H54 (cell line): ENCODE measurements at regions not wholly inside any gene's neighbourhood (a gene's known extent, or its start where the extent isn't known, plus 50 kb on each side); places are given as distances from the start of the nearest gene placed in this dataset.
"Not testable (repeated sequence)": the region's sequence is repeated elsewhere in the genome, so short reads cannot be mapped to it uniquely, and the experiment has no call there.

Experiments used
- DNase-seq: peaks from one replicate; pipeline ENCODE4 v3.0.0; 2011; ENCODE audit warnings: low spot score, mixed read lengths; ENCODE audit not compliant: insufficient read length
- FAIRE-seq: peaks from 3 replicates; lab custom pipeline; 2011; peaks lifted over from hg19 to GRCh38; lab: Jason Lieb, UNC
- POLR2A ChIP-seq: IDR thresholded peaks from 2 replicates; pipeline ENCODE4 v1.6.1; 2011; ENCODE audit warnings: low read depth, mild to moderate bottlenecking, low read length

GRCh38 chrX:139058831-139059495 lies 347.4 kb upstream of the FGF13 start:
- no peak for DNase-seq

GRCh38 chrX:139052461-139052860 lies 340.9 kb upstream of the FGF13 start:
- no peak for TF ChIP-seq POLR2A
- no peak for FAIRE-seq

More at GRCh38 chrX:139058831-139059495, 347.4 kb upstream of the FGF13 start:
- no peak for FAIRE-seq
- no peak for TF ChIP-seq POLR2A

GRCh38 chrX:139049465-139049864 lies 337.9 kb upstream of the FGF13 start:
- TF ChIP-seq POLR2A: no peak
- FAIRE-seq (no peak), DNase-seq (no peak)

More at GRCh38 chrX:139052461-139052860, 340.9 kb upstream of the FGF13 start:
- no peak for DNase-seq

- DNase-seq (no peak), FAIRE-seq (no peak)
- TF ChIP-seq POLR2A: no peak
These were observed 333.2 kb upstream of the FGF13 start for GRCh38 chrX:139044680-139045079.

- TF ChIP-seq POLR2A: no peak
- DNase-seq (no peak), FAIRE-seq (no peak)
These were observed 327.5 kb upstream of the FGF13 start for GRCh38 chrX:139039041-139039440.

- no peak for DNase-seq
- no peak for FAIRE-seq
- TF ChIP-seq POLR2A: no peak
These were observed 315.3 kb upstream of the FGF13 start for GRCh38 chrX:139026811-139027210.

- FAIRE-seq (no peak), DNase-seq (no peak)
- no peak for TF ChIP-seq POLR2A
These were observed 314.9 kb upstream of the FGF13 start for GRCh38 chrX:139026406-139026805.

GRCh38 chrX:139025816-139026215 lies 314.3 kb upstream of the FGF13 start:
- TF ChIP-seq POLR2A: no peak
- DNase-seq: no peak
- no peak for FAIRE-seq

GRCh38 chrX:139023531-139023930 lies 312.0 kb upstream of the FGF13 start:
- no peak for DNase-seq
- no peak for TF ChIP-seq POLR2A
- FAIRE-seq: no peak

GRCh38 chrX:139020801-139021200 lies 309.3 kb upstream of the FGF13 start:
- no peak for TF ChIP-seq POLR2A
- DNase-seq (no peak), FAIRE-seq (no peak)

GRCh38 chrX:139018436-139018835 lies 306.9 kb upstream of the FGF13 start:
- TF ChIP-seq POLR2A: no peak
- DNase-seq (no peak), FAIRE-seq (no peak)

- no peak for TF ChIP-seq POLR2A
- no peak for DNase-seq
- no peak for FAIRE-seq
These were observed 304.1 kb upstream of the FGF13 start for GRCh38 chrX:139015627-139016026.

GRCh38 chrX:139008185-139008584 lies 296.7 kb upstream of the FGF13 start:
- DNase-seq (no peak), FAIRE-seq (no peak)
- TF ChIP-seq POLR2A: no peak

- FAIRE-seq: not testable (repeated sequence)
These were observed 292.5 kb upstream of the FGF13 start for GRCh38 chrX:139003856-139004527.

GRCh38 chrX:139002319-139002718 lies 290.8 kb upstream of the FGF13 start:
- TF ChIP-seq POLR2A: no peak
- FAIRE-seq (no peak), DNase-seq (no peak)

More at GRCh38 chrX:139003856-139004527, 292.5 kb upstream of the FGF13 start:
- DNase-seq: not testable (repeated sequence)
